K562 (cell line): ENCODE measurements at regions not wholly inside any gene's neighbourhood (a gene's known extent, or its start where the extent isn't known, plus 50 kb on each side); places are given as distances from the start of the nearest gene placed in this dataset.

Experiments used
- ATAC-seq: fragments of 200-7000 bp; cut with Tn5 transposase; 3 replicates; pipeline ENCODE4 v1.9.1; 2020; ENCODE audit warnings: moderate library complexity
- BruUV-seq: library from RNA; stranded (reverse); fragments of 400-500 nt; replicated peaks from 2 replicates; lab custom pipeline; 2021; lab: Mats Ljungman, UMichigan
- CTCF ChIA-PET: fragments of 300-600 bp; formaldehyde crosslinking; extraction: SDS; loops from one replicate; lab custom pipeline; 2021; ENCODE audit warnings: low intra/inter-chr PET ratio; lab: Yijun Ruan, JAX
- POLR2A ChIA-PET: fragments of 300-600, 350-650 bp; sonication (Branson Sonifier 250); formaldehyde crosslinking; extraction: SDS; loops from one replicate; lab custom pipeline; 2021; ENCODE audit warnings: antibody characterized with exemption, inconsistent platforms; lab: Yijun Ruan, JAX
- DNase-seq, 4 experiments: peaks; one replicate each; pipeline versions ENCODE4 v3.0.0 to v3.0.0-alpha.2; 2011 to 2018; ENCODE audit warnings: low spot score in 3 of 4, mixed read lengths in 3 of 4; ENCODE audit errors: extremely low read depth in 1 of 4
- FAIRE-seq: peaks from 2 replicates; lab custom pipeline; 2011; peaks lifted over from hg19 to GRCh38; lab: Jason Lieb, UNC
- H2AFZ ChIP-seq: 2 replicates; pipeline ENCODE4 v1.6.0; 2011; ENCODE audit warnings: low read depth, low read length, control low read depth, inconsistent platforms
- H3K27ac ChIP-seq: fragments of 200-600 bp; 3 replicates; pipeline ENCODE4 v1.8.0; 2011; ENCODE audit warnings: low read depth, mild to moderate bottlenecking, control low read depth, inconsistent platforms, low read length, moderate library complexity, mixed read lengths; ENCODE audit errors: extremely low read depth
- H3K27me3 ChIP-seq, 2 experiments: fragments of 300-600 bp in 1 of 2; 2 replicates in 1 of 2; 3 replicates in 1 of 2; pipeline versions ENCODE4 v1.6.0 to v1.8.0; 2011; ENCODE audit warnings: inconsistent platforms in 2 of 2, low read length in 2 of 2, mild to moderate bottlenecking in 1 of 2, mixed read lengths in 1 of 2, moderate library complexity in 1 of 2; ENCODE audit not compliant: control insufficient read depth in 2 of 2, insufficient read depth in 2 of 2
- H3K36me3 ChIP-seq: fragments of 300-600 bp; 3 replicates; pipeline ENCODE4 v1.8.0; 2011; ENCODE audit warnings: mild to moderate bottlenecking, low read length, inconsistent platforms; ENCODE audit not compliant: control insufficient read depth, insufficient read depth
- H3K4me1 ChIP-seq, 2 experiments: fragments of 200-600 bp in 1 of 2; replicated peaks in 1 of 2; 2 replicates in 1 of 2; 3 replicates in 1 of 2; pipeline versions ENCODE4 v1.5.1 to v1.8.0; 2011; ENCODE audit warnings: inconsistent platforms in 2 of 2, low read length in 2 of 2, mild to moderate bottlenecking in 1 of 2, mixed read lengths in 1 of 2, moderate library complexity in 1 of 2; ENCODE audit not compliant: control insufficient read depth in 2 of 2, insufficient read depth in 2 of 2
- H3K4me2 ChIP-seq: 2 replicates; pipeline ENCODE4 v1.6.1; 2011; ENCODE audit warnings: low read length, control low read depth, inconsistent platforms, mixed read lengths; ENCODE audit not compliant: insufficient read depth
- H3K4me3 ChIP-seq: fragments of 200-600 bp; sonication (generic), shearing (Covaris generic); 2 replicates; pipeline ENCODE4 v1.5.1; 2016; ENCODE audit warnings: control low read depth, inconsistent platforms
- H3K79me2 ChIP-seq: fragments of 200-600 bp; 3 replicates; pipeline ENCODE4 v1.8.0; 2011; ENCODE audit warnings: low read length, inconsistent platforms; ENCODE audit not compliant: control insufficient read depth, insufficient read depth
- H3K9ac ChIP-seq, 2 experiments: 2 replicates each; pipeline versions ENCODE4 v1.6.0 to v1.6.1; 2011; ENCODE audit warnings: low read depth in 2 of 2, low read length in 2 of 2, control low read depth in 1 of 2, inconsistent platforms in 1 of 2, mild to moderate bottlenecking in 1 of 2, mixed read lengths in 1 of 2; ENCODE audit not compliant: insufficient read depth in 1 of 2
- H3K9me1 ChIP-seq: one replicate; pipeline ENCODE4 v1.6.0; 2011; ENCODE audit warnings: inconsistent platforms, mild to moderate bottlenecking, low read length, moderate library complexity; ENCODE audit not compliant: control insufficient read depth, insufficient read depth
- H3K9me3 ChIP-seq: replicated peaks from 2 replicates; pipeline ENCODE4 v1.5.1; 2011; ENCODE audit warnings: low read depth, low read length, inconsistent platforms; ENCODE audit not compliant: control insufficient read depth, insufficient read depth
- H4K20me1 ChIP-seq: replicated peaks from 2 replicates; pipeline ENCODE4 v1.6.1; 2011; ENCODE audit warnings: low read length, inconsistent platforms, mixed read lengths; ENCODE audit not compliant: control insufficient read depth, insufficient read depth
- BCL6 ChIP-seq: fragments of 250-450 bp; sonication (Bioruptor Pico); IDR thresholded peaks from 2 replicates; pipeline ENCODE4 v1.4.0; 2020
- BRCA1 ChIP-seq, 2 experiments: fragments of 450-650 bp in 1 of 2; sonication (generic) in 1 of 2; formaldehyde crosslinking in 1 of 2; IDR thresholded peaks; 2 replicates each; pipeline versions ENCODE4 v1.5.0 to v1.6.1; 2017 to 2020; ENCODE audit warnings: mild to moderate bottlenecking in 1 of 2, missing genetic modification reagents in 1 of 2
- KLF10 ChIP-seq: fragments of 250-450 bp; sonication (Bioruptor Pico); IDR thresholded peaks from 2 replicates; pipeline ENCODE4 v1.6.1; 2021; ENCODE audit warnings: matching md5 sums
- PCBP1 ChIP-seq: fragments of 200-400 bp; formaldehyde crosslinking; IDR thresholded peaks from 2 replicates; pipeline ENCODE4 v1.6.1; 2018; ENCODE audit warnings: mild to moderate bottlenecking, low read depth, low read length; ENCODE audit not compliant: poor library complexity, severe bottlenecking
- ZBTB12 ChIP-seq: fragments of 250-450 bp; sonication (Bioruptor Pico); IDR thresholded peaks from 2 replicates; pipeline ENCODE4 v1.4.0; 2020
- ZBTB26 ChIP-seq: fragments of 450-650 bp; formaldehyde crosslinking; IDR thresholded peaks from 2 replicates; pipeline ENCODE4 v1.4.0; 2022; ENCODE audit warnings: missing genetic modification characterization
- ZNF24 ChIP-seq: fragments of 450-650 bp; IDR thresholded peaks from 2 replicates; pipeline ENCODE4 v1.6.1; 2016
- ZNF511 ChIP-seq: sonication (generic); formaldehyde crosslinking; IDR thresholded peaks from 2 replicates; pipeline ENCODE4 v1.8.0; 2022; ENCODE audit warnings: mild to moderate bottlenecking, missing genetic modification reagents
- ZNF584 ChIP-seq: fragments of 200-800 bp; sonication (Bioruptor generic); IDR thresholded peaks from 2 replicates; pipeline ENCODE4 v1.6.1; 2016; ENCODE audit warnings: low read depth, mild to moderate bottlenecking, missing genetic modification characterization, missing compliant biosample characterization
- WGBS: fragments of 100-300 bp; shearing (Covaris generic); methylation state at CpG from one replicate; pipeline ENCODE4 v1.1.6; 2016; ENCODE audit warnings: low coverage, mixed read lengths; ENCODE audit not compliant: insufficient coverage; ENCODE audit errors: missing lambda C conversion rate; 5-methylcytosine and 5-hydroxymethylcytosine counted together
- in situ Hi-C: fragments of 300-500 bp; cut with MboI; formaldehyde crosslinking; loops from 4 replicates; pipeline ENCODE4 v1.15.0; 2018; ENCODE audit warnings: inconsistent platforms, mixed read lengths
- intact Hi-C: fragments of 100-400 bp; cut with micrococcal nuclease; formaldehyde crosslinking; loops from 2 replicates; pipeline ENCODE4 v1.14.2; 2022
- TF ChIP-seq, protein P1 (sequence below): conservative IDR thresholded peaks from 2 replicates; pipeline ENCODE4 v1.6.1; 2011; ENCODE audit warnings: low read depth, mild to moderate bottlenecking, low read length; ENCODE audit not compliant: control insufficient read depth

DNA sequence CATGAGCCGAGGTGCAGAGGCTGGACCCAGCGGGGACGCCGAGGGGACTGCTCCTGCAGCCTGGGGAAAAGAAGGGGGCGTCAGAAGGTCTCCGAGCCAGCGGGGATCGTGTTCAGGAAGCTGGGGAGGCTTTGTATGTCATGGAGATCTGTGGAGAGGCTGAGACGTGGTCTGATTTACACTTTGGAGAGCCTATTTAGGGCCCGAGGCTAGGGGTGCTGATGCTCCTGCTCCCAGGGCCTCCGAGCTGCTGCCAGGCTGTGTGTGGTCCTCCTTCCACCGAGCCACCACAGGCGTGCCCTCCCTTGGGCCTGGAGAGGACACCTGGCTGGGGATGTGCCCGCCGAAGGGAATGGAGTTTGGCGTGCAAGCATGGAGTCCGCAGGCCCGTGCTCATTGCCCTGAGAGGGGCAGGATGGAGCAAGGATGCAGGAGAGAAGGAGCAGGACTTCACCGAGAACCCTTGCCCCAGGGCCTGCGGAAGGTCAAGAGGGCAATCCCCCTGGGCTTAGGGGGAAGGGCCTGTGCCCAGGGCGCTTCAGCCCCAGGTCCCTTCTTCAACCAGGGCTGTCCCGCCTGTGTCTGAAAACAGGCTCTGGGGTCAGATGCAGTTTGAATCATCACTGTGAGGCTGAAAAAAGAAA, 252.5 kb downstream of the VAPA start:
- DNase-seq, result no peak
- POLR2A ChIA-PET, result no interaction called here
- Histone ChIP-seq H3K9me1 (no peaks in the 10 kb centered on the region), H2AFZ (no peak overlapping the region), H3K4me3 (no peak overlapping the region), H3K36me3 (no peaks in the 10 kb centered on the region), H3K9me3 (no peaks in the 10 kb centered on the region), H3K27me3 (peaks cover 30 to 50% of the 10 kb centered on the region in 2 experiments), H3K27ac (no peak overlapping the region), H4K20me1 (no peaks in the 10 kb centered on the region; the same call in 1 of the 2 replicates), H3K79me2 (no peaks in the 10 kb centered on the region), H3K4me1 (no peaks in the 10 kb centered on the region), H3K9ac (no peak overlapping the region), H3K4me2 (no peak overlapping the region)
- BruUV-seq, result no TSS peak
- no peak for FAIRE-seq
- TF ChIP-seq ZBTB12 (CRISPR knock-in tag), result no peak
- no peak for TF ChIP-seq KLF10 (CRISPR knock-in tag)
- no peak for TF ChIP-seq BRCA1 (IDR thresholded peaks at IDR 0.05)
- no peak for TF ChIP-seq BRCA1 (CRISPR knock-in tag; IDR thresholded peaks at IDR 0.05)
- no peak for TF ChIP-seq BCL6 (CRISPR knock-in tag)
- no peak for TF ChIP-seq ZNF24
- TF ChIP-seq ZNF584 (CRISPR knock-in tag), result no peak
- TF ChIP-seq ZBTB26 (CRISPR knock-in tag), result no peak
- TF ChIP-seq PCBP1, result no peak
- no peak for TF ChIP-seq ZNF511 (CRISPR knock-in tag)
- TF ChIP-seq, protein P1, sequence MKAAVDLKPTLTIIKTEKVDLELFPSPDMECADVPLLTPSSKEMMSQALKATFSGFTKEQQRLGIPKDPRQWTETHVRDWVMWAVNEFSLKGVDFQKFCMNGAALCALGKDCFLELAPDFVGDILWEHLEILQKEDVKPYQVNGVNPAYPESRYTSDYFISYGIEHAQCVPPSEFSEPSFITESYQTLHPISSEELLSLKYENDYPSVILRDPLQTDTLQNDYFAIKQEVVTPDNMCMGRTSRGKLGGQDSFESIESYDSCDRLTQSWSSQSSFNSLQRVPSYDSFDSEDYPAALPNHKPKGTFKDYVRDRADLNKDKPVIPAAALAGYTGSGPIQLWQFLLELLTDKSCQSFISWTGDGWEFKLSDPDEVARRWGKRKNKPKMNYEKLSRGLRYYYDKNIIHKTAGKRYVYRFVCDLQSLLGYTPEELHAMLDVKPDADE, result no peak
- WGBS, result under 1% methylated on average over 20 of the region's 22 CpGs
- CTCF ChIA-PET, result no interaction called here
- no peak for ATAC-seq
- intact Hi-C loops, result loop anchor here (10.0 kb wide), 1 partner anchor 191 kb away; no protein-coding TSS in a partner anchor
- in situ Hi-C loops, result no loop called here
